ENCODE measurements at regions not wholly inside any gene's neighbourhood (a gene's known extent, or its start where the extent isn't known, plus 50 kb on each side); places are given as distances from the start of the nearest gene placed in this dataset.

DNA sequence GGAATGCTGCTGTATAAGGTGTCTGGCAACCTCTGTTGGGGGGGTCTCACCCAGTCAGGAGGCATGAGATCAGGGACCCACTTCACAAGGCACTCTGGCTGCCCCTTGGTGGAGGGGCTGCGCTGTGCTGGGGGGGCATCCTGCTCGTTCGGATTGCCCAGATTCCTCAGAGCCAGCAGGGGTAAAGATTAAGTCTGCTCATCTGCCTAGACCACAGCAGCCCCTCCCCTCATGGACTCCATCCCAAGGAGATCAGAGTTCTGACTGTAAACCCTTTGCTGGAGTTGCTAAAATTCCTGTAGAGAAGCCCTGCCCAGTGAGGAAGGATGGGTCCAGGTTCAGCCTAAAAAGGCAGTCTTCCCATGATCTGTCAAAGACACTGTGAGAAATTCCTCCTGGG is 262.0 kb upstream of the C9orf72 start:
- TF ChIP-seq, protein P1, sequence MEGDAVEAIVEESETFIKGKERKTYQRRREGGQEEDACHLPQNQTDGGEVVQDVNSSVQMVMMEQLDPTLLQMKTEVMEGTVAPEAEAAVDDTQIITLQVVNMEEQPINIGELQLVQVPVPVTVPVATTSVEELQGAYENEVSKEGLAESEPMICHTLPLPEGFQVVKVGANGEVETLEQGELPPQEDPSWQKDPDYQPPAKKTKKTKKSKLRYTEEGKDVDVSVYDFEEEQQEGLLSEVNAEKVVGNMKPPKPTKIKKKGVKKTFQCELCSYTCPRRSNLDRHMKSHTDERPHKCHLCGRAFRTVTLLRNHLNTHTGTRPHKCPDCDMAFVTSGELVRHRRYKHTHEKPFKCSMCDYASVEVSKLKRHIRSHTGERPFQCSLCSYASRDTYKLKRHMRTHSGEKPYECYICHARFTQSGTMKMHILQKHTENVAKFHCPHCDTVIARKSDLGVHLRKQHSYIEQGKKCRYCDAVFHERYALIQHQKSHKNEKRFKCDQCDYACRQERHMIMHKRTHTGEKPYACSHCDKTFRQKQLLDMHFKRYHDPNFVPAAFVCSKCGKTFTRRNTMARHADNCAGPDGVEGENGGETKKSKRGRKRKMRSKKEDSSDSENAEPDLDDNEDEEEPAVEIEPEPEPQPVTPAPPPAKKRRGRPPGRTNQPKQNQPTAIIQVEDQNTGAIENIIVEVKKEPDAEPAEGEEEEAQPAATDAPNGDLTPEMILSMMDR (IDR thresholded peaks at IDR 0.05): no peak
- TF ChIP-seq POLR2A (IDR thresholded peaks at IDR 0.05): no peak

All from testis (tissue), 2 donors.